Stomach (tissue), 4 donors: ENCODE measurements at regions not wholly inside any gene's neighbourhood (a gene's known extent, or its start where the extent isn't known, plus 50 kb on each side); places are given as distances from the start of the nearest gene placed in this dataset.

ENCODE experiments used
- CTCF ChIP-seq, 7 experiments: fragments of 450-650 bp in 4 of 7; fragments of 200-600 bp in 3 of 7; sonication (generic) in 3 of 7; IDR thresholded peaks; one replicate each; pipeline ENCODE4 v1.5.1; 2016 to 2019; ENCODE audit warnings: antibody characterized with exemption in 7 of 7, control low read depth in 2 of 7, mild to moderate bottlenecking in 1 of 7
- EP300 ChIP-seq: sonication (generic); formaldehyde crosslinking; IDR thresholded peaks from one replicate; pipeline ENCODE4 v1.6.1; 2017; ENCODE audit warnings: antibody characterized with exemption
- POLR2A ChIP-seq, 4 donors: fragments of 450-650 bp; IDR thresholded peaks; one replicate each; pipeline ENCODE4 v1.6.1; 2016; ENCODE audit warnings: antibody characterized with exemption in 4 of 4, control low read depth in 2 of 4, mild to moderate bottlenecking in 1 of 4, moderate library complexity in 1 of 4
- POLR2AphosphoS5 ChIP-seq, 3 donors: sonication (generic); formaldehyde crosslinking; IDR thresholded peaks; one replicate each; pipeline ENCODE4 v1.6.1; 2016; ENCODE audit warnings: antibody characterized with exemption in 3 of 3

- TF ChIP-seq CTCF (IDR thresholded peaks at IDR 0.05): no peak
- TF ChIP-seq POLR2A (IDR thresholded peaks at IDR 0.05): no peak
- TF ChIP-seq EP300: no peak
- no peak for TF ChIP-seq POLR2AphosphoS5 (IDR thresholded peaks at IDR 0.05)
Observed at GRCh38 chr7:17195576-17195975, 102.9 kb upstream of the AHR start.
